ENCODE measurements at regions not wholly inside any gene's neighbourhood (a gene's known extent, or its start where the extent isn't known, plus 50 kb on each side); places are given as distances from the start of the nearest gene placed in this dataset.

DNA sequence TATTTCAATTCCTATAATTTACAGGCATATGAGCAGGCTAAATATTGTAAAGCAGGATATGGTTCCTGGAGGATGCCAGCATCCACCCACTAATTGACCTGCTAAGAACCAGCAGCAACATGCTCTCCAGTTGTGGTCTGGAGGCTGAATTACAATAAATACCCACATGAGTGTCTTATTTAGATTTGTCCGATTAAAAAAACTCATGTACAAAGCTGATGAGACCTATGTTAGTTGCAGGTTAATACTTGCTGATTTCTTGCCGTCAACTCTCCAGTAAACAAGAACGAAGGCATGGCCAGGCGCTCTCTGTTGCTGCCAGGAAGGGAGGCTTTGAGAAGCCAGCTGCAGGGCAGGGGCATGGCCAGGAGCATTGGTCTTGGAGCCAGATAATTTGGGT is 169.3 kb upstream of the PRICKLE1 start:
- H4K20me1 ChIP-seq (ENCODE audit: control insufficient read depth, extremely low read depth, insufficient read depth, low read length), result no peaks in the 10 kb centered on the region
- H3K36me3 ChIP-seq (ENCODE audit: control insufficient read depth, insufficient read depth, low read length), result no peaks in the 10 kb centered on the region
- H3K9ac ChIP-seq (ENCODE audit: insufficient read depth, low read length), result no peak overlapping the region
- H3K27ac ChIP-seq (ENCODE audit: insufficient read depth, low read length), result no peak overlapping the region
- no peak overlapping the region for H3K4me3 ChIP-seq (replicated peaks in 1 of 4; ENCODE audit: control extremely low read depth in 1 of 4, insufficient read depth in 1 of 4, low read depth in 3 of 4, low read length in 4 of 4)
- H3K27me3 ChIP-seq (ENCODE audit: control insufficient read depth, insufficient read depth, low read length), result no peaks in the 10 kb centered on the region
- no peak for TF ChIP-seq EZH2 (IDR thresholded peaks at IDR 0.05; ENCODE audit: low read length, missing control alignments)
- no peak overlapping the region for H3K4me2 ChIP-seq (ENCODE audit: extremely low read depth, insufficient read depth, low read length)
- no peaks in the 10 kb centered on the region for H3K9me3 ChIP-seq (ENCODE audit: control insufficient read depth, insufficient read depth, low read depth, low read length)
- no peaks in the 10 kb centered on the region for H3K79me2 ChIP-seq (ENCODE audit: control insufficient read depth, insufficient read depth, low read length)
- H3K4me1 ChIP-seq (ENCODE audit: control insufficient read depth, extremely low read depth, insufficient read depth, low read length), result no peaks in the 10 kb centered on the region
- H2AFZ ChIP-seq (ENCODE audit: low read length), result no peak overlapping the region
- DNase-seq (ENCODE audit: low read depth in 2 of 2), result peak in 1 of 2 donors; percentile 41

DNA sequence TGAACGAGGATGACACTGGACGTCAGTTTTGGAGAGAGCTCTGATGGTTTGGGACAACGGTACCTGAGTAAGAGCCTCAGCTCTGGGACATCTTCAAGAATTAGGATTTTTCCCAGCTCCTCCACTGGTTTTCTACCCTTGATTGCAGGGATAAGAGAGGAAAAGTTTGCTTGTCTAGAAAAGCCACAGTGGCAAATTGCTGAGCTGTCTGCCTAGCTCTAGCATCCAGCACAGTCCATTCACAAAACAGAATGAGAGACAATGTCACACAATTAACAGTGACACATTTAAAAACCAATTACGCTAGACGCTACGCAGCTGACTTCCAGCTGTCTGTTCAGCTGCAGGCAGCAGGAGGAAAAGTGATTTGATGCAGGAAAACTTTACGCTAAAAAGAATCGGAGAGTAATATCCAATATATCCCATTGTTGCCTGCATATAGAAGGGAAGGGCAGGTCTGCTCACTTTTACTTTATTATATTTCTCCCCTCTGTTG is 168.1 kb upstream of the PRICKLE1 start:
- Histone ChIP-seq H3K27ac (ENCODE audit: insufficient read depth, low read length) (no peak overlapping the region), H2AFZ (ENCODE audit: low read length) (no peak overlapping the region), H3K4me3 (replicated peaks in 1 of 4; ENCODE audit: control extremely low read depth in 1 of 4, insufficient read depth in 1 of 4, low read depth in 3 of 4, low read length in 4 of 4) (no peak overlapping the region), H3K4me1 (ENCODE audit: control insufficient read depth, extremely low read depth, insufficient read depth, low read length) (no peaks in the 10 kb centered on the region), H3K79me2 (ENCODE audit: control insufficient read depth, insufficient read depth, low read length) (no peaks in the 10 kb centered on the region), H3K4me2 (ENCODE audit: extremely low read depth, insufficient read depth, low read length) (no peak overlapping the region), H4K20me1 (ENCODE audit: control insufficient read depth, extremely low read depth, insufficient read depth, low read length) (no peaks in the 10 kb centered on the region), H3K9ac (ENCODE audit: insufficient read depth, low read length) (no peak overlapping the region), H3K9me3 (ENCODE audit: control insufficient read depth, insufficient read depth, low read depth, low read length) (no peaks in the 10 kb centered on the region), H3K27me3 (ENCODE audit: control insufficient read depth, insufficient read depth, low read length) (no peaks in the 10 kb centered on the region), H3K36me3 (ENCODE audit: control insufficient read depth, insufficient read depth, low read length) (no peaks in the 10 kb centered on the region)
- TF ChIP-seq EZH2 (IDR thresholded peaks at IDR 0.05; ENCODE audit: low read length, missing control alignments) (no peak), CTCF (conservative IDR thresholded peaks at IDR 0.05 in 1 of 2, IDR thresholded peaks at IDR 0.05 in 1 of 2; ENCODE audit: low read depth in 1 of 2, low read length in 2 of 2) (no peak)
- DNase-seq (ENCODE audit: low read depth in 2 of 2), result no peak

- Histone ChIP-seq H3K36me3 (ENCODE audit: control insufficient read depth, insufficient read depth, low read length) (no peaks in the 10 kb centered on the region), H3K27ac (ENCODE audit: insufficient read depth, low read length) (no peak overlapping the region), H3K27me3 (ENCODE audit: control insufficient read depth, insufficient read depth, low read length) (no peaks in the 10 kb centered on the region), H3K4me3 (replicated peaks in 1 of 4; ENCODE audit: control extremely low read depth in 1 of 4, insufficient read depth in 1 of 4, low read depth in 3 of 4, low read length in 4 of 4) (no peak overlapping the region), H2AFZ (ENCODE audit: low read length) (no peak overlapping the region), H3K4me1 (ENCODE audit: control insufficient read depth, extremely low read depth, insufficient read depth, low read length) (no peaks in the 10 kb centered on the region), H3K9ac (ENCODE audit: insufficient read depth, low read length) (no peak overlapping the region), H3K79me2 (ENCODE audit: control insufficient read depth, insufficient read depth, low read length) (no peaks in the 10 kb centered on the region), H3K9me3 (ENCODE audit: control insufficient read depth, insufficient read depth, low read depth, low read length) (no peaks in the 10 kb centered on the region), H3K4me2 (ENCODE audit: extremely low read depth, insufficient read depth, low read length) (peak overlapping the region; percentile 25), H4K20me1 (ENCODE audit: control insufficient read depth, extremely low read depth, insufficient read depth, low read length) (no peaks in the 10 kb centered on the region)
- no peak for TF ChIP-seq CTCF (conservative IDR thresholded peaks at IDR 0.05 in 1 of 2, IDR thresholded peaks at IDR 0.05 in 1 of 2; ENCODE audit: low read depth in 1 of 2, low read length in 2 of 2)
- no peak for TF ChIP-seq EZH2 (IDR thresholded peaks at IDR 0.05; ENCODE audit: low read length, missing control alignments)
- peak; percentile 57 to 100 for DNase-seq (ENCODE audit: low read depth in 2 of 2)
These were observed 167.5 kb upstream of the PRICKLE1 start for GRCh38 chr12:42756841-42757623.

Measured in fibroblast of lung (primary cell).